ENCODE measurements at regions not wholly inside any gene's neighbourhood (a gene's known extent, or its start where the extent isn't known, plus 50 kb on each side); places are given as distances from the start of the nearest gene placed in this dataset.

DNA sequence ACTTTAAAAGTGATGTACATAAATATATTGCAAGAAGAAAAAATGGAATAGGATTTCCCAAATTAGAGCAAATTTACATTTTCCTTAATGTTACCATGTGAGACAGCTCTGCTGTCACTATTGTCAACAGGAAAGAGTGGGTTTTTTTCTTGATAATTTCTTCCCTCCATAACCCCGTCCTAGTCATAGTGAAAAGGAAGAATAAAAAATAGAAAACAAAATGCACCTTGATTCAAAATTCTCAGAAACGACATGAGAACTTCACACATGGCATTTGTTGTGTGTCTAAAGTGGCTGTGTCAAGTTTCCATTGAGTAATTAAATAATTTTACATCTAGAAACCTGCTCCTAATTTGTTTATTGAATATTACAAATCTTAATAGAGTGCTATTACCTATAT, 945.2 kb upstream of the SLC35B3 start:
- ATAC-seq = no peak
- Histone ChIP-seq H2AFZ (ENCODE audit: low read depth, low read length, poor library complexity, severe bottlenecking) (no peak overlapping the region), H3K9me3 (ENCODE audit: control insufficient read depth in 1 of 2, insufficient read depth in 1 of 2, low read depth in 1 of 2, low read length in 2 of 2) (no peaks in the 10 kb centered on the region), H4K20me1 (ENCODE audit: insufficient read depth) (no peaks in the 10 kb centered on the region), H3K27ac (ENCODE audit: low read depth, low read length) (no peak overlapping the region), H3K79me2 (ENCODE audit: insufficient read depth, low read length) (no peaks in the 10 kb centered on the region), H3K27me3 (ENCODE audit: insufficient read depth, low read length) (no peaks in the 10 kb centered on the region), H3K9ac (ENCODE audit: low read length) (no peak overlapping the region), H3K36me3 (ENCODE audit: control insufficient read depth in 1 of 2, insufficient read depth in 2 of 2, low read length in 2 of 2) (no peaks in the 10 kb centered on the region), H3K4me3 (replicated peaks in 1 of 2; ENCODE audit: low read depth in 1 of 2, low read length in 2 of 2) (no peak overlapping the region), H3K4me1 (ENCODE audit: control insufficient read depth in 1 of 2, insufficient read depth in 2 of 2, low read length in 2 of 2) (no peaks in the 10 kb centered on the region), H3K4me2 (ENCODE audit: low read length) (no peak overlapping the region), H3K9me2 (ENCODE audit: insufficient read depth) (no peaks in the 10 kb centered on the region)
- ChIA-PET CTCF (no interaction called here), POLR2A (no interaction called here), RAD21 (ENCODE audit: low non-redundant PET in 1 of 2, low total read pairs in 2 of 2, uncharacterized antibody in 2 of 2, unreplicated experiment in 2 of 2) (no interaction called here)
- TF ChIP-seq CBX3 (IDR thresholded peaks at IDR 0.05; ENCODE audit: low read depth) = no peak
- TF ChIP-seq EZH2 (IDR thresholded peaks at IDR 0.05) = no peak
- no peak for TF ChIP-seq JUND (IDR thresholded peaks at IDR 0.05)
- TF ChIP-seq YY1 (IDR thresholded peaks at IDR 0.05; ENCODE audit: extremely low read depth, insufficient replicate concordance, low read depth, low read length) = no peak
- TF ChIP-seq CTCF (IDR thresholded peaks at IDR 0.05 in 2 of 3, conservative IDR thresholded peaks at IDR 0.05 in 1 of 3; ENCODE audit: borderline replicate concordance in 1 of 3, insufficient read depth in 1 of 3, low read depth in 2 of 3, low read length in 2 of 3) = no peak
- no peak for TF ChIP-seq SP1 (IDR thresholded peaks at IDR 0.05; ENCODE audit: low read depth)
- no peak for TF ChIP-seq REST (IDR thresholded peaks at IDR 0.05; ENCODE audit: low read depth)
- no peak for TF ChIP-seq ZFX (IDR thresholded peaks at IDR 0.05)
- TF ChIP-seq, protein P1, sequence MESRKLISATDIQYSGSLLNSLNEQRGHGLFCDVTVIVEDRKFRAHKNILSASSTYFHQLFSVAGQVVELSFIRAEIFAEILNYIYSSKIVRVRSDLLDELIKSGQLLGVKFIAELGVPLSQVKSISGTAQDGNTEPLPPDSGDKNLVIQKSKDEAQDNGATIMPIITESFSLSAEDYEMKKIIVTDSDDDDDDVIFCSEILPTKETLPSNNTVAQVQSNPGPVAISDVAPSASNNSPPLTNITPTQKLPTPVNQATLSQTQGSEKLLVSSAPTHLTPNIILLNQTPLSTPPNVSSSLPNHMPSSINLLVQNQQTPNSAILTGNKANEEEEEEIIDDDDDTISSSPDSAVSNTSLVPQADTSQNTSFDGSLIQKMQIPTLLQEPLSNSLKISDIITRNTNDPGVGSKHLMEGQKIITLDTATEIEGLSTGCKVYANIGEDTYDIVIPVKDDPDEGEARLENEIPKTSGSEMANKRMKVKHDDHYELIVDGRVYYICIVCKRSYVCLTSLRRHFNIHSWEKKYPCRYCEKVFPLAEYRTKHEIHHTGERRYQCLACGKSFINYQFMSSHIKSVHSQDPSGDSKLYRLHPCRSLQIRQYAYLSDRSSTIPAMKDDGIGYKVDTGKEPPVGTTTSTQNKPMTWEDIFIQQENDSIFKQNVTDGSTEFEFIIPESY (IDR thresholded peaks at IDR 0.05; ENCODE audit: extremely low read depth, insufficient replicate concordance, low read length) = no peak
- no peak for TF ChIP-seq POLR2A (IDR thresholded peaks at IDR 0.05; ENCODE audit: borderline replicate concordance, extremely low read depth, insufficient read depth, insufficient read length)
- no peak for TF ChIP-seq ELF1 (IDR thresholded peaks at IDR 0.05; ENCODE audit: borderline replicate concordance, low read depth)
- TF ChIP-seq ZNF274 (IDR thresholded peaks at IDR 0.05; ENCODE audit: low read depth, low read length) = no peak
- intact Hi-C loops (cut with micrococcal nuclease) = no loop called here
- DNase-seq (ENCODE audit: low read depth, low spot score) = no peak
- BruUV-seq (replicated peaks) = no TSS peak
